ENCODE measurements at regions not wholly inside any gene's neighbourhood (a gene's known extent, or its start where the extent isn't known, plus 50 kb on each side); places are given as distances from the start of the nearest gene placed in this dataset.
"Not testable (repeated sequence)": the region's sequence is repeated elsewhere in the genome, so short reads cannot be mapped to it uniquely, and the experiment has no call there.

DNA sequence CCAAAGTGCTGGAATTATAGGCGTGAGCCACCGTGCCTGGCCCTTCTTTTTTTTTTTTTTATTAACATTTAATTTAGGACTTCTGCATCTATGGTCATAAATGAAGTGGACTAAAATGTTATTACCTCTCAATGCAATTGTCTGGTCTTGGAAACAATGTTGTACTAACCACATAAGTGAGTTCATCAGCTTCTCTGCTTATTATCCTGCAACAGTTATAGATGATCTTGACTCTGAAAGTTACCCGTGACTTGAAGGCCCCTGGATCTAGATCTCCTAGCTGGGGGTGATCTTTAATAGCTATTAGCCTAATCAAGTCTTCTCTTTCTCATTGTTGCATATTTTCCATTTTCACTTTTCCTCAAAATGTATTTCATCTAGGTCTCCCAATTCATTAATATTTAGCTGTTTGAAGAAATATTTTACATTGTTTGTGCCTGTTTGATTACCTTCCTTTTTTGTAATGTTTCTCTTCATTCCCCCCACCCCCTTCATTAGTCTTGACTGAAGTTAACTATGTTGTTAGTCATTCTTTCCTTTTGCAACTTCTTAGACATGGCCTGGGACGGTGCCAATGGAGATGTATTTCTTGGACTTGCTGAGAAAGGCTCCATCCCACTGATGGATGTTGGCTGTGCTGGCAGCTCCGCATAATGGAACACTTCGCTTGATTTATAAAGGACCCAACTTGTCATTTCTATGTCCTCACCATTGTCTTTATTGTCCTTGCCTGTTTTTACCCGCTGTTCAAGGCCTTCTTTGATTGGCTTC is 141.6 kb upstream of the RIOK3 start:
- peak; percentile 58 for DNase-seq (ENCODE audit: low read depth)

DNA sequence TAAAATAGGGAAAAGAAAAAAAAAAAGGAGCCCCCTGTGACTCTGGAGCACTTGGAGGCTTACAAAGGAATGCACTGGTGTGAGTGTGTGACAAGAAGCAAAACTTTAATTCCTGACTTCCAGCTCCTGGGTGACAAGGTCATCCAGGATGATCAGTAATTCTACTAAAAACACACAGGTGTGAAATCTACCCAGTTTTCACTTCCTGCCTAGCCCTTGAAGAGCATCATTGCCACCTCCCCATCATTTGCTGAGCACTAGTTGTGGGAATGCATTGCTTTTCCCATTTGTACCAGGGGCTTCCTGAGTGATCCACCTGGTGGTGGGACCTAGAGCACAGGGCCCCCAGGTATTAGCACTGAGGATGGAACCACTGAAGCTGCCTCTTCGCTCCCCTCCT is 139.7 kb upstream of the RIOK3 start:
- DNase-seq (ENCODE audit: low read depth): no peak

DNA sequence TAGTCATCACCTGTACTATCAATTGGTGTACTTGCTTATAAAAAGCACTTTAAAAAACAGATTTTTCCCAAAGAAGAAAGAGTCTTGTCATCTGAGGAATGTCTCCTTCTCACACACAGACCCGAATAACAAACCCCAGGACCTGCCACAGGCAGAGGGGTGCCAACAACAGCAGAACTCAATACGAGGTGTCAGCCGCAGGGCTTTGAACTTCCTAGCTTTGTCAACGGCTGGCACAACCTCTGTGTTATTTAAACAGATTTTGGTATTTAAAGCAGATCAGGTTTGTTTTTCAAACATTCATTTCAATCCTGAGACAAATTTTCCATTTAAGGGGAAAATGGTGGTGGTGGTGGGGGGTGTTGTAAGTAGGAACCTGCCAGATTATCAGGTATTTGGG is 138.4 kb upstream of the RIOK3 start:
- DNase-seq (ENCODE audit: low read depth): no peak

DNA sequence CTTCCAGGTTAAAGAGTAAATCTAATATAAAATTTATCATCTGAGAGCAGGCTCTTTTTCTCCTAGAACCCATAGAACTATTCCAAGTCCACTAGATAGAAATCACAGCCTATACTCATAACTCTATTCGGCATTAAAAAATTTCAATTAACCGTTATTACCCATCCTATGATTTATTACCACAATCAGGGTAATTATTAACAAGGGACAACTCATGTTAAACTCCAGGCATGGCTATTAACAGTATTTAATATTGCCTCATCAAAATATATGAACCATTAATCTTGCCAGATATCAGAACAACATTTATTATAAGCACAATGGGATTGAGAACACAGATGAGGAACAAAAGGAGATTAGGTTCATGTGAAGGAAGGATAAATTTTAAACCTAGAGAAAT is 136.8 kb upstream of the RIOK3 start:
- no peak for DNase-seq (ENCODE audit: low read depth)

DNA sequence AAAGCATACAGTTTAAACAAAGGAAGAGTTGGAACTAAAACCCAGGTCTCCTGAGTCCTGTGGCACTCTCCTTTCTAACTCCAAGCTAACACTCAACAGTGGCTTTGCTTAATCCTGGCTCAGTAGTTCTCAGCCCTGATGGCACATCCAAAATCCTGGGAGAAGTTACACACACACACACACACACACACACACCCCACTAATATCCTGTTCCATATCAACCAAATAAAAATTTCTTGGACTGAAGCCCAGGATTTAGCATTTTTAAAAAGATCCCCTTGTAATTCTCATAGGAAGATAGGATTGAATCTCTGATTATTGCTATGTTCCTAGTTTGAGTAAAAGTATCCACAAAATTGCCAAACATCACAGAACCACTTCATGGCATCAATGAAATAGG is 136.1 kb upstream of the RIOK3 start:
- DNase-seq (ENCODE audit: low read depth): no peak

DNA sequence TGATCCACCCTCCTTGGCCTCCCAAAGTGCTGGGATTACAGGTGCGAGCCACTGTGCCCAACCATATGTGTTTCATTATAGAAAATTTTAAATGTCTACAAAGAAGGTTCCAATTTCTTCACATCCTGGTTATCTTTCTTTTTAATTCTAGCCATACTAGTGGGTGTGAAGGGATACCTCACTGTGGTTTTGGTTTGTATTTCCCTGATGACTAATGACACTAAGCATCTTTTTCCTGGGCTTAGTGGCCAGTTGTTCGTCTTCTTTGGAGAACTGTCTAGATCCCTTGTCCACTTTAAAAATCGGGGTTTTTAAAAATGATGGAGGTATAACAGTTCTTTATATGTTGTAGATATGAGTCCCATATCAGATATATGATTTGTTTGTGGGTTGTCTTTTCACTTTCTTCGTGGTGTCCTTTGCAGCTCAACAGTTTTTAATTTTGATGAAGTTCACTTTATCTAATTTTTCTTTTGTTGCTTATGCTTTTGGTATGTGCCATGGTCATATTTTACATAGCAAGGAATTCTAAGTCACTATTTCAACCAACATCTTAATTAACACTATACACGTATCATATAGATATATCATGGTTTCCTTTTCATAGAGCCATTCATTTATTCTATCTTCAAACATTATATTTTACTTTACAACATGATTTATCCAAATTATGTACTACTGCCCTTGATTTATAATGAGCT is 135.0 kb upstream of the RIOK3 start:
- peak; percentile 42 for DNase-seq (ENCODE audit: low read depth)

DNA sequence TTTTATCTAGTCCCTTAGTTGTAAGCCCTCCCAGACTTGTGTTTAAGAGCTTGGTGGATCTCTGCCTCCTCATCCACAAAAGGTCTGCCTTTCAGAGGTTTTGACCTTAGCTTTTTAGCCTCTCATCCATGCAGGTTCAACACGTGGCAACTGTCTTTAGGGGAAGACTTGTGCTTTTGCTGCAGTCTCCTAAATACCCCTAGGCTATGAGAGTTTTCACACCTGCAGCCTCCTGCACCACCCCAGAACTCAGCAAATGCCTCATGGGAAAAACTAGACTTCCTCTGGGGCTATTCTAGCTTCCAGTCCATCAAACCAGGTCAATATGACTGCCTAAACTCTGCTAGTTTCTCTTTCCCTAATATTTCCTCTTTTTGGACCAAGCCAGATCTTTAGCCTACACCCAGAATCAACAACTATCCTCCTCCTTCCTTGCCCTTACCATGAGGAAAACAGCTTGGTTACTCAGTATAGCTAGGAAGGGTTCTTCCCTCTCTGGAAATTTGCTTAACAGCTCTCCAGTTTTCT is 132.3 kb upstream of the RIOK3 start:
- DNase-seq (ENCODE audit: low read depth): no peak

DNA sequence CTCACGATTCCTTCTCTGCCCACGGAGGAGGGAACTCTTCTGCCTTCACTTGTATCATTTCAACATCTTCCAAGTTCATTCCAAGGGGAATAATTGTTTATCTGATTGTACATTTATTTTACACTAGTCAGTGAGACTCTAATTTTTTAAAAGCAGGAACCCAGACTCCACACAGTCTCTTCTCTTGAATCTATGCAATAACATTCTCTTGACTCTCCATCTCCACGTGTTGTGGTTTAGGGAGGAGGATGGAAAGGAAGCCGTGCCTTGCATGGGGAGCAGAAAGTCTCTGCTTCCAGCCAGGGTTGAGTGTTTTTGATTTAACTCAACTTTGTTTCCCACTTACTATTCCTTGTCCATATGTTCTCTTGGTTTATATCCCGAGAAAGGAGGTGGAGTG is 131.1 kb upstream of the RIOK3 start:
- no peak for DNase-seq (ENCODE audit: low read depth)

DNA sequence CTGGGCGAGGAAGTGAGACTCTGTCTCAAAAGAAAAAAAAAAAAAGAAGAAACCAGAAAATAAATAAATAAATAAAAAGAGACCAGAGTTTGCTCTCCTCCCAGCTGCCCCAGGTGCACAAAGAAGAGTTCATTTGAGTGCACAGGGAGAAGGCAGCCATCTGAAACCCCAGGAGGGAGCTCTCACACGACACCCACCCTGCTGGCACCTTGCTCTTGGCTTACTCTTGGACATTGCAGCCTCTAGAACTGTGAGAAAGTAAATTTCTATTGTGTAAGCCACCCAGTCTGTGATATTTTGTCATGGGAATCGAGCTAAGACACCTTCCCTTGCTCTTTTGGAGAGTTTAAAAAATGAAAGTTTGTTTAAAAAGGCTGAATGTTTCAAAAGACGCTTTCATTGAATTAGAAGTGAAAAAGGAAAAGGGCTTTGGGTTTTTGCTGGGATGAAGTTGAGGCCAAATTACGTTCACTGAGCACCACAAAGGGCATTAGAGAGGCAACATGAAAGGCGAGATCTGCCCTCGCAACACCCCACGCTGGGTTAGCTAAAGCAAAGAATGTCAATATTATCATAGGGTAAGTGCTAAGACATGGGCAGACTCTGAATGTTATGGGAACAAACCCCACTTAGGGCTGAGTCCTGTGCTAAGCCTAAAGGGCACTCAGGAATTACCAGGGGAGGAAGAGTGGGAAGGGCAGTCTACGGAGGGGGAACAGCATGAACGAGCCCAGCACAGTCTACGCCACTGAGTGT is 128.9 kb upstream of the RIOK3 start:
- DNase-seq (ENCODE audit: low read depth): no peak

DNA sequence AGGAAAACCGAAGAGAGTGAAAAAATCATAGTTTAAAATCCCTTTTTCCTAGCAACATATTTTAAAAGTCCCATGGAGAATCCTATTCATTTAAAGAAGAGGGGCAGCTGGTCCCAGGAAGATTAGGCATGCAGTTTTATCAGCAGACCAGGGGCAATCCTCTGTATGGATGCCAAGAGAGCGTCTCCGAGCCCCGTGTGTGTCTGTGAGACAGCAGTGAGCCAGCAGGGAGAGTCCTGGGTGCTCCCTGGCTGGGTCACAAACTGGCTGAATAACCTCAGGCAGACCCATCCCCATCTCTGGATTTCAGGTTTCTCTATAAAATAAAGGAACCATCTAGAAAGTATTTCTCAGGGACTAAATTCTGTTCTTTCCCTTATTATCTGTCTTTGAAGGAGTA is 128.2 kb upstream of the RIOK3 start:
- DNase-seq (ENCODE audit: low read depth): no peak

DNA sequence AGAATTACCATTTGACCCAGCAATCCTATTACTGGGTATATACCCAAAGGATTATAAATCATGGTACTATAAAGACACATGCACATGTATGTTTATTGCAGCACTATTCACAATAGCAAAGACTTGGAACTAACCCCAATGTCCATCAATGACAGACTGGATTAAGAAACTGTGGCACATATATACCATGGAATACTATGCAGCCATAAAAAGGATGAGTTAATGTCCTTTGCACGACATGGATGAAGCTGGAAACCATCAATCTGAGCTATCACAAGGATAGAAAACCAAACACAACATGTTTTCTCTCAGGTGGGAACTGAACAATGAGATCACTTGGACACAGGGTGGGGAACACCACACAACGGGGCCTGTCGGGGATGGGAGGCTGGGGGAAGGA is 123.4 kb upstream of the RIOK3 start:
- DNase-seq (ENCODE audit: low read depth): not testable (repeated sequence)

DNA sequence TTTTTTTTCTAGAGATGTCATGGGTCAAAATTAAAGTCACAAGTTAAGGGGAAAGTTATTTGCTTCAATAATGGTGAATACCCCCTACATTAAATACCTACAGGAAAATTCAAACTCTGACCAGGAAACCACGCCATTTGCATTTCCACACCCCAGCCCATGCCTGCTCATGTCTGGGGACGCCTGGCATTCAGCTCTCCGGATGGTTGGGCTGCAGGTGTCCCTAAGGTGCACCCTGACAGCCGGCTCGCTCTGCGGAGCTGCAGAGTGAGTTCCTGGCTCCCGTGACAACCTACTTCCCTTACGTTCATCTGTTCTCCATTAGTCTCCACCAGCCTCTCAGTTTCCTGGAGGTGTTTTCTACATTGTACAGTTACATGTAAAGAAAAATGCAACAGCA is 122.7 kb upstream of the RIOK3 start:
- DNase-seq (ENCODE audit: low read depth): no peak

DNA sequence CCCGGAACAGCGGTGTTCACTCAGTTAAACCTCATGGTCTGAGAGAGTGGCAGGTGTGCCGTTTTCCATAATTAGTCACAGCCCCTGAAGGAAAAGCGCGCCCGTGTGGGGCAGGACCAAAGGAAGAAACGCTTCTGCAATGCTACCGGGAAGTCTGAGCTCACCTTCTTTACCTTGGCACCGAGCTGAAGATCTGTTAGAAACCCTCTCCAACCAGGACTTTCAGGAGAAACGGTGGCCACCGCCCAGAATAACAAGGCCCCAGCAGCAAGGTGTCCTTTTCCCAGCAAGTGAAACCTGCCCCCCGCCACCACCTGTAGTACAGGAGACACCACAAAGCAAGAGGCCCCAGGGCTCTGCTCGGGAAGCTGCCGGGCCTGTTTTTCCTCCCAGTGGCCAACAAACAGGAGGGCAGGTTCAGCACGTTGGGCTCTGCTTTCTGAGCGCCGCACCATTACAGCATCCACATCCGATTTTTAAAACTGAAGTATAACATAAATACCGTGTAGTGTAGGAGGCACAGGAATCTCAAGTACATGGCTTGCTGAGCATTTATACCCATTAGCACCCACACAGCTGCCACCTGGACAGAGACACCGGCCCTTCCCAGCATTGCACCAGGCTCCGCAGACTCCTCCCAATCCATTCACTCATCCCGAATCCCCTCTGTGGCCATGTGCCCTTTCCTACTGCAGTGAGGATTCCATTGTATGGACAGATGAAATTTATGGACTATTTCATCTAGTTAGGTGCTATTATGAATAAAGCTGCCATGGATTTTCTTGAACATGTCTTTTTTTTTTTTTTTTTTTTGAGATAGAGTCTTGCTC is 121.8 kb upstream of the RIOK3 start:
- DNase-seq (ENCODE audit: low read depth): no peak

DNA sequence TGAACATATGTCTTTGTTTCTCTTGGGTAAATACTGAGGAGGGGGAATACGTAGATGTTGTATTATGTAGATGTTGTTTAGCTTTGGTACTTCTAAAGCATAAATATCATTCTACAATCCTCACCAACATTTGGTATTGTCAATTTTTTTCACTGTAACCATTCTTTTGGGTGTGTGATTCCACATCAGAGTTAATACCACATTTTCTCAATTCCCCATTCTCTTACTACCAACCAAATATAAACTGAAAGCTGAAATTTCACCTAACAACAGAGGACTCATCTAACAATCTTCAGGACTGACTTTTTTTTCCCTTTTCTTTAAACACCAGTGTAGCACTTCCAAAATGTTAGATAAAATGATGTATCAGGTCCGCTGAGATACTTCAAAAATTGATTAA is 120.7 kb upstream of the RIOK3 start:
- DNase-seq (ENCODE audit: low read depth): no peak

DNA sequence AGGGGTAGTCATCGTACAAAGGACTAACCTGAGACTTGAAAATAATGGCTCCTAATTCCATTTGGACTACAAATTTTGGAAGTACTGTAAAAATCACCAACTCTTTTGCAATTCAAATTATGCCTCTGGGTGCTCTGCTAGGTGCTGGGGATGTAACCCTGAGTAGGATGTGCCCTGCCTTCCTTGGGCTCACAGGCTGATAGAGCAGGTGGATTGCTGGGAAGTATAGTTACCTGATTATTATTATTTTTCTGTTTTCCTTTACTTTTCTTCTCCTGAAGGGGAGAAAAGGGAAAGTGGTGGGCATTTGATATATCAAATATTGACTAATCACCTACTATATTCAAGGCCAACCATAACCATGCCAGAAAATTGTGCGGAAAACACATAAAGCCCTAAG is 119.3 kb upstream of the RIOK3 start:
- DNase-seq (ENCODE audit: low read depth): no peak

DNA sequence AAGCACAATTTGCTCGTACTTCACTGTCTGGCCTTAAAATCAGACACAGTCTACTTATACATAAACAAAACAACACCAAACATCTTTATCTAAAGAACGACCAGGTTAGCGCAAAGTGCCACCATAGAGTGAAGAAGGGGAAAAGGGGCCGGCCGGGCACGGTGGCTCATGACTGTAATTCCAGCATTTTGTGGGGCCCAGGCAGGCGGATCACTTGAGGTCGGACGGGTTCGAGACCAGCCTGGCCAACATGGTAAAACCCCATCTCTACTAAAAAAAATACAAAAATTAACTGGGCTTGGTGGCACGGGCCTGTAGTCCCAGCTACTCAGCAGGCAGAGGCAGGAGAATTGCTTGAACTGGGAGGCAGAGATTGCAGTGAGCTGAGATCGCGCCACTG is 118.5 kb upstream of the RIOK3 start:
- DNase-seq (ENCODE audit: low read depth): no peak

DNA sequence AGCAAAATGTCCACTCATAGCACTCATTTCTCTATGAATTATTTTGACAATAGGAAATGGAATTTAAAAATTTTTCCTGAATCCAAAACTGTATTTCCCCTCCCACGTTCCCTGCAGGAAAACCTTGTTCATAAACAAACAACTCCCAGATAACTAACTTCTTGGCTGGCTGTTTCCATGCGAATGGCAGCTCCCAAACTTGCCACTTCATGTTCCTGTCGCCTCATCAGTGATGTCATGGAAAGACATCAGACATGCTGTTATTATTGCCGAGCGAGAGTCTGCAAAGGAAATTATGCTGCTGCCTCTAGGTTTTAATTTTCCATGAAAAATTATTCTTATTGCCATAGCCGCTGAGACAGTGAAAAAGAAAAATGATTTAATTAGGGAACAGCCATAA is 117.0 kb upstream of the RIOK3 start:
- DNase-seq (ENCODE audit: low read depth): no peak

DNA sequence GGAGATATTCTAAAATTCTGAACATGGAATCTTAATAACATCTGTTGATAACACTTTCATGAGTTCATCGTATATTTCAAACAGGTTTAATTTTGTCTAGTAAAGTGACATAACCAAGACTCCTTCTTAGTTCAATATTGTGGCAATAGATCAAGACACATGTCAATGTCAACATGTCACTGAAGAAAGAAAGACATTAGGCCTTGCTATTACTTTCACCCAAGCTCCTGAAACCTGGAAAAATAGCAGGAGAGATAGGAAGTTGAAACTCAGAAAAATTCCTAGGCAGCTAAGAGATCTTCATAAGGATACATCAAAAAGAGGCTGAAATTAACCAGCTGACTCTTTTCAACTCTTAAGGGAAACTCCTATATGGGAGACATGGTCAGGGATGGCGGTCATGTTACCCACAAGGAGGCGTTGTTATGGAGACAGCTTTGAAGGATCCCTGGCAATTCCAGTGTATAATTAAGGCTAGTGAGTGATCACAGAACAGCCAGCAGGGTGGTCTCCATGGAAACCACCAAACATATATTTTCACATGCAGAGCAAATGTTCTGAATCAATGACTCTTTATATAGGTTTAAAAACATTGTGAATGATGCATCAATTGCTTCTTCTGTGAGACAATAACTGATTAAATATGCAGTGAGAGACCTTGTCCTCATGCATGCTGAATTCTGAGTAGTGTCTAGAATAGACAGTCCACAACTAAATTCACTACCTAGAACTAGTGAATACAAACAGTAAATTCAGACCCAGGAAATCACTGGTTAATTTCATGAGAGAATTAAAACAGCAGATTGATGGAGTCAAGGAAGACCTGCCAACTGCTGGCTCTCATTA is 115.3 kb upstream of the RIOK3 start:
- DNase-seq (ENCODE audit: low read depth): no peak

DNA sequence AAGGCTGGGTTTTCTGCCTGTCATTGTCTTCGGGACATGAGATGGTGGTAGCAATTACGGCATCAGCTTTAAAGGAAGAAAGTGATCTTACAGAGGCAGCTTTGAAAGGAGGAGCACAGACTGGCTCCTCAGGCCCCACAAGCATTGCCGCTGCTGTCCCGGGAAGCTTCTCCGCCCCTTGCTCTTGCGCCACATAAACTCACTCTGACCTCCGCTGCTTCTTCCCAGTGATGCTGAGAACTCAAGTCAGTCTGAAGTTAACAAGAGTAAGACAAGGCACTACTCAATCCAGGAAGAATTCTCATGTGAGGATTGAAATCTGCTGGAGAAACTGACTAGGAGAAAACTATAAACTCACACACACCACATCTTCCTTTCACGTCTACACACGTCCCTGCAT is 112.4 kb upstream of the RIOK3 start:
- DNase-seq (ENCODE audit: low read depth): no peak

DNA sequence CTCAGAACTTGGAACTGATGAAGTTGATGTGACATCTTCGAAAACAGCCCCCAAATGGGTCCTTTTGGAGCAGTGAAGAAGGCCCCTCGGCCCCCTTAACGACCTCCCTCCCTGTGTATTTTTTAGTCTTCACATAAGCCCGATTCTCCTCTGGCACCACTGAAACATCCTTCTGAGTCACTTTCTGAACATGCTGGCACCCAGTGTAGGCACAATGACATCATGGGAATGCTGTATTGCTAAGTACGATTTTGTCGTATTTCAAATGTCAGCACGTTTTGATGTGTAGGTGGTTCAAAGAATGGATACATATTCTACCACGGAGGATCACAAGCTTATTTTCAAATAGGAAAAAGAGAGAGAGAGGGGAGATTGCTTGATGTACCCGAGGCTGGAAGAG is 111.7 kb upstream of the RIOK3 start:
- DNase-seq (ENCODE audit: low read depth): no peak

DNA sequence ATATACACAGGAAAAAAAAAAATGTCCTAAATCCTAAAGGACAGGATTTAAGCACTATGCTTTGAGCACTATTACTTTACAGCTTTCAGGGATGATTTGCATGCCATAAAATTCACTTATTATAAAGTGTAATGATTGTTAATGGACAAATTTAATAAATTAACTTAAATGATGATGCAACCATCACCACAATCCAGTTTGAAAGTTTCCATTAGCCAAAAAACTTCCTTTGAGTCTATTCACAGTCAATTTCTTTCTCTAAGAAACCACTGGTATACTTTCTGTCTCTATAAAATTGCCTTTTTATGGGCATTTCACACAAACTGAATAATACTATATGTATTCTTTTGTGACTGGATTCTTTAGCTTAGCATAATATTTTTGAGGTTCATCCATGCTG is 111.1 kb upstream of the RIOK3 start:
- DNase-seq (ENCODE audit: low read depth): no peak
